B cell (primary cell): ENCODE measurements at regions not wholly inside any gene's neighbourhood (a gene's known extent, or its start where the extent isn't known, plus 50 kb on each side); places are given as distances from the start of the nearest gene placed in this dataset.

Experiments
- CTCF ChIP-seq: fragments of 200-600 bp; IDR thresholded peaks from one replicate; pipeline ENCODE4 v1.8.0; 2022; ENCODE audit warnings: antibody characterized with exemption, mild to moderate bottlenecking
- EZH2 ChIP-seq: IDR thresholded peaks from 2 replicates; pipeline ENCODE4 v1.6.1; 2012; ENCODE audit warnings: borderline replicate concordance, low read depth, mild to moderate bottlenecking, moderate library complexity, low read length; ENCODE audit not compliant: insufficient read depth, poor library complexity, severe bottlenecking

GRCh38 chr6:9095729-9096128 is 660.4 kb upstream of the SLC35B3 start:
- TF ChIP-seq CTCF (no peak), EZH2 (no peak)
